RWPE1 (cell line): ENCODE measurements at regions not wholly inside any gene's neighbourhood (a gene's known extent, or its start where the extent isn't known, plus 50 kb on each side); places are given as distances from the start of the nearest gene placed in this dataset.

ENCODE experiments used
- CTCF ChIA-PET: fragments of 350-600 bp; sonication (Branson Sonifier 250); formaldehyde crosslinking; extraction: SDS; loops from one replicate; lab custom pipeline; 2021; lab: Yijun Ruan, JAX
- POLR2A ChIA-PET: fragments of 400-600 bp; formaldehyde crosslinking; extraction: SDS; loops from one replicate; lab custom pipeline; 2020; ENCODE audit warnings: antibody characterized with exemption; ENCODE audit not compliant: low non-redundant PET; lab: Yijun Ruan, JAX
- DNase-seq: peaks from one replicate; pipeline ENCODE4 v3.0.0; 2012; ENCODE audit warnings: low spot score
- H3K27ac ChIP-seq: fragments of 450-650 bp; 2 replicates; pipeline ENCODE4 v1.5.1; 2017
- TF ChIP-seq, protein P1 (sequence below): fragments of 450-650 bp; conservative IDR thresholded peaks from 2 replicates; pipeline ENCODE4 v1.5.1; 2017; ENCODE audit warnings: low read depth, mild to moderate bottlenecking

DNA sequence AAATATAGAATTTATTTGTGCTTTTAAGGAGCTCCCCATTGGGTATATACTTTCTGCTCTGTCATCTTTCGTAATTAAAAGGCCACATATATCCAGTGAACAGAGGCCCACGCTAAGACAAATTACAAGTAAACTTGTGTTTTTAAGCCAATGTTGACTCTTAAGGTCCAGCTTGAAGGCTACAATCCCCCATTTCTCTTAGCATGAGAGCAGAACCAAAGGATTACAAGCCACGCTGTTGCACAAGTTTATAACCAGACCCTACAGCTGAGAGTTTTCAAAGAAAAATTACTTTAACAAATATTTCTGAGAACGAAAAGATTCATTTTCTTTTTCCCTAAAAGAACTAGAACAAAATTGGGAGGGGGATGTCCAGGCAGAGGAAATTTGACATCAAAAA, 471.0 kb downstream of the TXNL1 start:
- DNase-seq = no peak
- POLR2A ChIA-PET = no interaction called here
- CTCF ChIA-PET = no interaction called here
- TF ChIP-seq, protein P1, sequence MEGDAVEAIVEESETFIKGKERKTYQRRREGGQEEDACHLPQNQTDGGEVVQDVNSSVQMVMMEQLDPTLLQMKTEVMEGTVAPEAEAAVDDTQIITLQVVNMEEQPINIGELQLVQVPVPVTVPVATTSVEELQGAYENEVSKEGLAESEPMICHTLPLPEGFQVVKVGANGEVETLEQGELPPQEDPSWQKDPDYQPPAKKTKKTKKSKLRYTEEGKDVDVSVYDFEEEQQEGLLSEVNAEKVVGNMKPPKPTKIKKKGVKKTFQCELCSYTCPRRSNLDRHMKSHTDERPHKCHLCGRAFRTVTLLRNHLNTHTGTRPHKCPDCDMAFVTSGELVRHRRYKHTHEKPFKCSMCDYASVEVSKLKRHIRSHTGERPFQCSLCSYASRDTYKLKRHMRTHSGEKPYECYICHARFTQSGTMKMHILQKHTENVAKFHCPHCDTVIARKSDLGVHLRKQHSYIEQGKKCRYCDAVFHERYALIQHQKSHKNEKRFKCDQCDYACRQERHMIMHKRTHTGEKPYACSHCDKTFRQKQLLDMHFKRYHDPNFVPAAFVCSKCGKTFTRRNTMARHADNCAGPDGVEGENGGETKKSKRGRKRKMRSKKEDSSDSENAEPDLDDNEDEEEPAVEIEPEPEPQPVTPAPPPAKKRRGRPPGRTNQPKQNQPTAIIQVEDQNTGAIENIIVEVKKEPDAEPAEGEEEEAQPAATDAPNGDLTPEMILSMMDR = no peak
- no peak overlapping the region for H3K27ac ChIP-seq

DNA sequence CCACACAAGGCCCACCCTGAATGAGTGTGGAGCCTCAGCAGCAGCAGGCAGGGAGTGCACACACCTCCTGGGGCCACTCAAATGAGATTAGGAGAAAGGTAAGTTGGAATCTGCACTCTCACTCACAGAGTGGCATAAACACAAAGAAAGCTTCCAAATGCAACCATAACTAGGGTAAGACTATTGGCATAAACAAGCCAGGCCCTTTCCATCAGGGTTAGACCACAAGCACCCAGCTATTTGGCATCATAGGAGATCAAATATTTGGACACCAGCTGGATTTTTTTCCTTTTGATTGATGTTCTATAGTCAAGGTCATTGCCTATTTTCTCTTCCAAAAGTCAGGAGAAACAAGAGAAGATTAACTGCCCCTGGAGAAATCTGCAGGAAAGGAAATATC, 471.5 kb downstream of the TXNL1 start:
- ChIA-PET POLR2A (no interaction called here), CTCF (no interaction called here)

DNA sequence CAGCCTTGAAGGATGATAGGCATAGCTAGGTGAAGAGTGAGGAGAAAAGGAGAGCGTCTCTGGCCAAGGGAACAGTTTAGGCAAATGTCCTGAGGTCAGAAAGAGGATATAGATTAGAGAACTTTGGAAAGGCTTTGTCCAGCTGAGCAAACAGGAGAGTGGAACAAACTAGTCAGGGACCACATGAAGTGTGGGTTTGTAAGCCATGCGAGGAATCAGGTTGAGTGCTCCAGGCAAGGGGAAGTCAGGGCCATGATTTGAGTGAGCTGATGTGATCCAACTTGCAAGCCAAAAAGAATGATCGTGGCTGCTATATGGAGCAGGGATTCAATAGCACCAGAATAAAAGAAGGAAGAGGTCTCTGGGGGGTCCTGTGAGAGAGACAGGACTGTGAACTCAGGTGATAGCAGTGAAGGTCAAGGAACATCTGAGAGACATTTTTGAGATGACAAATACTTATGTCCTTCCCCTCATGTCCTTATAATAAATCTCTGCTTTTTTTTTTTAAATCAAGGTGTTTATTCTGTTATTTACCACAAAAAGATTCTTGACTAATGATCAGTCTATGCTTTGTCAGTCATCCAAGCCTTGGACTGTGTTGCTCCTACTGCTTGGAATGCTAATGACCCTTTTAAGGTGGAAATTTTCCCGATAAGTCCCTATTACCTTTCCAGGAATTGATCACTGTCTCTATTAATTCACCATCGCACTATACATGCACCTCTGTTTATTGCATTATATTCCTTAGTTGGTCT, 472.6 kb downstream of the TXNL1 start:
- ChIA-PET POLR2A (no interaction called here), CTCF (no interaction called here)
- no peak for DNase-seq
- H3K27ac ChIP-seq = no peak overlapping the region
- TF ChIP-seq, protein P1 = no peak

More for the DNA sequence above, 471.5 kb downstream of the TXNL1 start:
- no peak for DNase-seq
- no peak overlapping the region for H3K27ac ChIP-seq
- TF ChIP-seq, protein P1 = no peak

DNA sequence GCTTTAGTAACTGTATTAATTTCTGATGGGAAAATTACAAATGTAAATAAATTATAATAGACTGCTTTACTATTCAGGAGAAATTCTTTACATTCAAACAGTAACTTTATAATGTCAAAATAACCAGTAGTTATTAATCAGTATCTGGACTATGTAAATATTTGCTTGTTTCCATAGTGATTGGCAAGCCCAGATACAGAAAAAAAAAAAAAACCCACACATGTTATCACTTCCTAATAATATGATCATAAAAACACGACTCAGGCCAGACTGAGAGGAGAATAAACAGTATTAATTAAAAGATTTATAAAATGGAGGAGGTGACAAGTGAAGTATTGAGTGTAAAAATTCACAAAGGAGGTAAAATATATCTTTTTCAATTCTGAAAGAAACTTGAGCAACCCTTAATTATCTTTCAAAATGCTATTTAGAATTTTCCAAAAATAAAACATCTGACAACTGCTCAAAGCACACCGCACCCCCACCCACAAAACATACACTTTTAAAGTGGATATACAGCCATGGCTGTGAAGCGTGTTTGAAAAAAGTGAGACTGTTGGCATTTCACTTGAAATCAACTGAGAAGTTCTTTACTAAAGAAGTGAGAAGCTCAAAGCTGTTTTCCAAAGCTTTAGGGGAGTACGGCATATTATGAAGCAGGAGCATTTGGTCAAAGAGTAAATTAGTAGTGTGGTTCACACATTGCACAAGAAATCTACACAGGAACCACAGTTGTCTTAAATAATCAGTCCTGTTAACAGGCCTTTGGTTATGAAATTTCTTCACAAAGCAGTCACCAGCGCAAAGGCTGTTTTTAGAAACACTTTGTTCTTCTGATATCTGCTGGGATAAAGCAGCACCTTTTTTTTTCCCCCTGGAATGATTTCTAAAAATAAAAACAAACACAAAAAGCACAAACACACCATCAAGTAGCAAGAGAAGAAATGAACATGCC, 475.8 kb downstream of the TXNL1 start:
- CTCF ChIA-PET = no interaction called here
- POLR2A ChIA-PET = no interaction called here
- DNase-seq = no peak
- TF ChIP-seq, protein P1 = no peak
- H3K27ac ChIP-seq = no peak overlapping the region

DNA sequence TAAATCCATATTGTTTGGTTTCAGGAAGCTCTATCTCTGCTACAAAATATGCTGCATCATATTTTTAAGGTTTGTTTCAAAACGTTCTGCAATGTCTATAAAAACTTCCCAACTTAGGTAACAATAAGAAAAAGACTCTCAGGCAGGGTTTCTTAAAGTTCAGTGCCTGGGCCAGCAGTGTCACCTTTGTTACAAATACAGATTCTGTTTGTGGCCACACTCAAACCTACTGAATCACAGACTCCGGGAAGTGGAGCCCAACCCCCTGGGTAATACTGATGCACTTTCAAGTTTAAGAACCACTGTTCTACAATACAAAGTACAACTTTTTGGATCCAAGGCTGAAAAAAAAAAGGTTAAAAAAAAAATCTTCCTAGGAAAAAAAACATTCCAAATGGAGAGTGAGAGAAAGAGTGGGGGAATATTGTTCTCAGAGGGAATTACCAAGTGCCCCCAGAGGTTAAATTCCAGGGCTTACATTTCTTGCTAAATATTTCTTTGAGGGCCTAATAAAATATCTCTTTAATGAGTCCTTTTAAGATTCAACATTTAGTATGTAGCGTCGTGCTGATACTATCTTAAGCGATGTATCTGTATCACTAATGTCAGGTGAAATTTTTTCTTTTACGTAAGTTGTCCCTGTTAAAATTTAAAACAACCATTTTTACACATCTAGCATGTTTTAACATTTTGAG, 476.7 kb downstream of the TXNL1 start:
- TF ChIP-seq, protein P1 = no peak
- CTCF ChIA-PET = no interaction called here
- H3K27ac ChIP-seq = no peak overlapping the region
- POLR2A ChIA-PET = no interaction called here
- no peak for DNase-seq

DNA sequence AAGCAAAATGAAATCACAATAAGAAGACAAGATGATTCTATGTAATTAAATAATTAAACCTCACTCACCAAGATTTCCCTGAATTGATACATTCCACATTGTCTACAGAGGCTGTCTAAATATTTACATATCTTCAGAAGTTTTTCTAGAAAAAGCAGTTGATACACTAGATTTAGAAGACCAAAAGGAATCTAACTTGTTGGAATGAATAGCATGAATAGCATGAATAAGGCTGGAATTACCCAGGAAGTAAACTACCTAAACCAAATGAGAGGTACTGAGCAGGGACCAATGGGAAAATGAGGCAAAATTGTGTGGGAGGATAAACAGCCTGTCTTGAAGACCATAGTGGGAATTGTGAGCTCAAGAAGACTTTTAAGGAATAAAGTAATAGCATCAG, 479.7 kb downstream of the TXNL1 start:
- DNase-seq = no peak
- H3K27ac ChIP-seq = no peak overlapping the region
- ChIA-PET POLR2A (no interaction called here), CTCF (no interaction called here)
- TF ChIP-seq, protein P1 = no peak
